Cardiac fibroblast (primary cell): ENCODE measurements at regions not wholly inside any gene's neighbourhood (a gene's known extent, or its start where the extent isn't known, plus 50 kb on each side); places are given as distances from the start of the nearest gene placed in this dataset.

Experiments
- DNase-seq, 2 donors: peaks; one replicate each; pipeline versions ENCODE4 v3.0.0 to v3.0.0-alpha.2; 2010; ENCODE audit warnings: low read depth in 2 of 2
- H3K4me3 ChIP-seq, 2 donors: replicated peaks in 1 of 2; 1 replicate in 1 of 2; 2 replicates in 1 of 2; pipeline ENCODE4 v1.5.1; 2011; ENCODE audit warnings: low read depth in 2 of 2, low read length in 2 of 2, mild to moderate bottlenecking in 2 of 2, moderate library complexity in 1 of 2
- CTCF ChIP-seq: IDR thresholded peaks from one replicate; pipeline ENCODE4 v1.5.1; 2011; ENCODE audit warnings: low read depth, mild to moderate bottlenecking, low read length, inconsistent platforms

- no peak overlapping the region for H3K4me3 ChIP-seq
- DNase-seq: no peak
- TF ChIP-seq CTCF: no peak
Observed at GRCh38 chr4:181559637-181560036, 683.6 kb upstream of the TENM3 start.

- DNase-seq: no peak
- no peak for TF ChIP-seq CTCF
- H3K4me3 ChIP-seq: no peak overlapping the region
Observed at GRCh38 chr4:181562399-181562798, 680.8 kb upstream of the TENM3 start.

- no peak for DNase-seq
- H3K4me3 ChIP-seq: no peak overlapping the region
- no peak for TF ChIP-seq CTCF
Observed at GRCh38 chr4:181564625-181565024, 678.6 kb upstream of the TENM3 start.

GRCh38 chr4:181566490-181566889 lies 676.7 kb upstream of the TENM3 start:
- DNase-seq: peak; percentile 10 to 22
- TF ChIP-seq CTCF: no peak
- H3K4me3 ChIP-seq: no peak overlapping the region

GRCh38 chr4:181569553-181569952 lies 673.6 kb upstream of the TENM3 start:
- TF ChIP-seq CTCF: peak; percentile 53
- DNase-seq: peak; percentile 64 to 69
- no peak overlapping the region for H3K4me3 ChIP-seq

- H3K4me3 ChIP-seq: no peak overlapping the region
- no peak for DNase-seq
- no peak for TF ChIP-seq CTCF
Observed at GRCh38 chr4:181578911-181579310, 664.3 kb upstream of the TENM3 start.

- H3K4me3 ChIP-seq: no peak overlapping the region
- DNase-seq: no peak
- no peak for TF ChIP-seq CTCF
Observed at GRCh38 chr4:181579486-181579885, 663.7 kb upstream of the TENM3 start.
